Activated CD8-positive, alpha-beta T cell treated with anti-CD3 and anti-CD28 coated beads for 36 hours (primary cell): ENCODE measurements at regions not wholly inside any gene's neighbourhood (a gene's known extent, or its start where the extent isn't known, plus 50 kb on each side); places are given as distances from the start of the nearest gene placed in this dataset.
"Not testable (repeated sequence)": the region's sequence is repeated elsewhere in the genome, so short reads cannot be mapped to it uniquely, and the experiment has no call there.

ENCODE experiments used
- ATAC-seq: fragments of 200-7000 bp; cut with Tn5 transposase; one replicate; pipeline ENCODE4 v1.10.0; 2021; ENCODE audit warnings: mild to moderate bottlenecking, moderate library complexity
- CTCF ChIA-PET: fragments of 350-600 bp; sonication (Branson Sonifier 250); formaldehyde crosslinking; loops from one replicate; lab custom pipeline; 2021; ENCODE audit warnings: antibody characterized with exemption; lab: Charles Lee
- POLR2A ChIA-PET: fragments of 350-600 bp; sonication (Branson Sonifier 250); formaldehyde crosslinking; loops from one replicate; lab custom pipeline; 2021; ENCODE audit warnings: antibody characterized with exemption; lab: Charles Lee
- DNase-seq: peaks from one replicate; pipeline ENCODE4 v3.0.0-alpha.2; 2020
- H3K27ac Mint-ChIP-seq: one replicate; pipeline ENCODE4 v1.8.0; 2021; ENCODE audit warnings: mild to moderate bottlenecking, mixed read lengths
- H3K27me3 Mint-ChIP-seq: one replicate; pipeline ENCODE4 v1.8.0; 2021; ENCODE audit warnings: mixed read lengths
- H3K36me3 Mint-ChIP-seq: one replicate; pipeline ENCODE4 v1.8.0; 2021; ENCODE audit warnings: low read depth, mixed read lengths
- H3K4me1 Mint-ChIP-seq: one replicate; pipeline ENCODE4 v1.8.0; 2021; ENCODE audit warnings: low read depth, mixed read lengths
- H3K4me3 Mint-ChIP-seq: one replicate; pipeline ENCODE4 v1.8.0; 2021; ENCODE audit warnings: mild to moderate bottlenecking, moderate library complexity, mixed read lengths
- H3K9me3 Mint-ChIP-seq: one replicate; pipeline ENCODE4 v1.8.0; 2021; ENCODE audit warnings: mixed read lengths
- intact Hi-C: fragments of 100-400 bp; cut with micrococcal nuclease; formaldehyde crosslinking; loops from one replicate; pipeline ENCODE4 v1.10.0; 2022
- TF ChIP-seq, protein P1 (sequence below): fragments of 200-600 bp; IDR thresholded peaks from one replicate; pipeline ENCODE4 v1.8.0; 2022; ENCODE audit warnings: antibody characterized with exemption, mild to moderate bottlenecking

DNA sequence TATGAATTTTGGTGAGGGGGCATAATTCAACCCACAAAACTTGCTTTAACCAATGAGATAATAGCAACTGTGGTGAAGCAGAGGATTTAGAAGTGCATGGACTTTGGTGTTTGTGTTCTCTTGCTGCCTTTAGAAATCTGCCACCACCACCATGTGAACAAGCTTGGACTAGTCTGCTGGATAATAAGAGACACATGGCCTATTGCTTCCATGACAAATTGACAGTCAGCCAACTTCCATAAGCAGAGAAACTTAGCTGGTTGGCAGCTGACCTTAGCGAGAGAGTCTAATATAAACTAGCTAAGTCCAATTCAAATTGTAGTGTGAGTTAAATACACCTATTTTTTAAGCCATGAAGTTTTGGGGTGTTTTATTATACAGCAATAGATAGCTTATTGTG, 482.1 kb upstream of the ANO5 start:
- no peak overlapping the region for H3K4me3 Mint-ChIP-seq
- peaks cover 5% of the 10 kb centered on the region for H3K9me3 Mint-ChIP-seq
- TF ChIP-seq, protein P1, sequence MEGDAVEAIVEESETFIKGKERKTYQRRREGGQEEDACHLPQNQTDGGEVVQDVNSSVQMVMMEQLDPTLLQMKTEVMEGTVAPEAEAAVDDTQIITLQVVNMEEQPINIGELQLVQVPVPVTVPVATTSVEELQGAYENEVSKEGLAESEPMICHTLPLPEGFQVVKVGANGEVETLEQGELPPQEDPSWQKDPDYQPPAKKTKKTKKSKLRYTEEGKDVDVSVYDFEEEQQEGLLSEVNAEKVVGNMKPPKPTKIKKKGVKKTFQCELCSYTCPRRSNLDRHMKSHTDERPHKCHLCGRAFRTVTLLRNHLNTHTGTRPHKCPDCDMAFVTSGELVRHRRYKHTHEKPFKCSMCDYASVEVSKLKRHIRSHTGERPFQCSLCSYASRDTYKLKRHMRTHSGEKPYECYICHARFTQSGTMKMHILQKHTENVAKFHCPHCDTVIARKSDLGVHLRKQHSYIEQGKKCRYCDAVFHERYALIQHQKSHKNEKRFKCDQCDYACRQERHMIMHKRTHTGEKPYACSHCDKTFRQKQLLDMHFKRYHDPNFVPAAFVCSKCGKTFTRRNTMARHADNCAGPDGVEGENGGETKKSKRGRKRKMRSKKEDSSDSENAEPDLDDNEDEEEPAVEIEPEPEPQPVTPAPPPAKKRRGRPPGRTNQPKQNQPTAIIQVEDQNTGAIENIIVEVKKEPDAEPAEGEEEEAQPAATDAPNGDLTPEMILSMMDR = no peak
- no peaks in the 10 kb centered on the region for H3K4me1 Mint-ChIP-seq
- no peaks in the 10 kb centered on the region for H3K27me3 Mint-ChIP-seq
- intact Hi-C loops = no loop called here
- DNase-seq (no peak), ATAC-seq (no peak)
- POLR2A ChIA-PET = no interaction called here
- no peaks in the 10 kb centered on the region for H3K36me3 Mint-ChIP-seq
- CTCF ChIA-PET = no interaction called here
- no peak overlapping the region for H3K27ac Mint-ChIP-seq

DNA sequence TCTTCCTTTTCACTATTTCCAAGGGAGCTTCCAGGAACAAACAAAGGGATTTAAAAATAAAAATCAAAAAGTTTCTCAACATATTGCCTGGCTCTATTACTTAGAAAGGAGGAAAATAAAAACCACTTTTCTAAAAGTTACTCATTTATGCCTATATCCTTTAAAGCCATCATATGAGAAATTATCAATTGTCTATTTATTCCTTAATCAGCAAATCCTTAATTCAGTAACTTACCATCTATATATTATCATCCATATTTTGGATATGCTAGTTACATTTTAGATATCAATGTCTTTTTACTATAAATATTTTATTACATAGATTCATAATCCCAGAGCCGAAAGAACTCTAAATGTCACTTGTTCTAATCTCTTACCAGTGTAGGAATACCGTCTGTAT, 481.5 kb upstream of the ANO5 start:
- TF ChIP-seq, protein P1 = no peak
- Mint-ChIP-seq H3K36me3 (no peaks in the 10 kb centered on the region), H3K27me3 (no peaks in the 10 kb centered on the region), H3K4me3 (no peak overlapping the region), H3K4me1 (no peaks in the 10 kb centered on the region), H3K27ac (no peak overlapping the region), H3K9me3 (peaks cover 5% of the 10 kb centered on the region)
- intact Hi-C loops = no loop called here
- CTCF ChIA-PET = no interaction called here
- POLR2A ChIA-PET = no interaction called here
- ATAC-seq = no peak
- no peak for DNase-seq

DNA sequence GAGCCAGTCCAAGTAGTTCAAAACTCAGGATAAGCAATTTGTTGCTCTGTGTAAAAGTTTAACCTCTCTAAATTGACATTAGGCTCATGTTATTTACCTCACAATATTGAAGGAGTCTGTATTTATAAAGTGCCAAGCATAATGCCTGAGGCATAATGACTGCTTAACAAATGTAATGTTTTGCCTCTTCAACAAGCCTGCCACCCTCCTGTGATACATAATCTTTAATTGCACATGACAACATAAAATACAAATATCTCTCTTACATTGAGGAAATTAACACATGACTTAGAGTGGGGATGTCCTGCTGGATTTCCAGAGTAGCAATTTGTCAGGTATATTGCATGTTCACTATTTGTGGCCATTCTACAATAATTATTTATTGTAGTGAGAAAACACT, 469.2 kb upstream of the ANO5 start:
- intact Hi-C loops = no loop called here

DNA sequence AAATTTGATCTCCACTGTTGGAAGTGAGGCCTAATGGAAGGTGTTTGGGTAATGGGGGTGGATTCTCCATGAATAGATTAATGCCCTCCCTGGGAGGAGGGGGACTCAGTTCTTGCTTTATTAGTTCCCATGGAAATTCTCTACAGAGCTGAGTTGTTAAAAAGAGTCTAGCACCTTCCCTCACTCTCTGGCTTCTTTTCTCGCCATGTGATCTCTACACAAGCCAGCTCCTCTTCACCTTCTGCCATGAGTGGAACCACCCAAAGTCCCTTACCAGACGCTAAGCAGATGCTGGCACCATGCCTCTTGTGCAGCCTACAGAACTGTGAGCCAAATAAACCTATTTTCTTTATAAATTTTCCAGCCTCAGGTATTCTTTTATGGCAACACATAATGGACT, 465.8 kb upstream of the ANO5 start:
- POLR2A ChIA-PET = no interaction called here
- CTCF ChIA-PET = no interaction called here
- Mint-ChIP-seq H3K4me1 (no peaks in the 10 kb centered on the region), H3K9me3 (peaks cover 11% of the 10 kb centered on the region), H3K36me3 (no peaks in the 10 kb centered on the region), H3K27me3 (no peaks in the 10 kb centered on the region), H3K4me3 (no peak overlapping the region), H3K27ac (no peak overlapping the region)
- ATAC-seq (no peak), DNase-seq (no peak)
- TF ChIP-seq, protein P1 = no peak
- intact Hi-C loops = no loop called here

More for the DNA sequence above, 469.2 kb upstream of the ANO5 start:
- ChIA-PET POLR2A (no interaction called here), CTCF (no interaction called here)
- Mint-ChIP-seq H3K4me1 (no peaks in the 10 kb centered on the region), H3K27ac (no peak overlapping the region), H3K36me3 (no peaks in the 10 kb centered on the region), H3K9me3 (peaks cover 7% of the 10 kb centered on the region), H3K27me3 (no peaks in the 10 kb centered on the region), H3K4me3 (no peak overlapping the region)
- ATAC-seq (no peak), DNase-seq (no peak)
- TF ChIP-seq, protein P1 = no peak

DNA sequence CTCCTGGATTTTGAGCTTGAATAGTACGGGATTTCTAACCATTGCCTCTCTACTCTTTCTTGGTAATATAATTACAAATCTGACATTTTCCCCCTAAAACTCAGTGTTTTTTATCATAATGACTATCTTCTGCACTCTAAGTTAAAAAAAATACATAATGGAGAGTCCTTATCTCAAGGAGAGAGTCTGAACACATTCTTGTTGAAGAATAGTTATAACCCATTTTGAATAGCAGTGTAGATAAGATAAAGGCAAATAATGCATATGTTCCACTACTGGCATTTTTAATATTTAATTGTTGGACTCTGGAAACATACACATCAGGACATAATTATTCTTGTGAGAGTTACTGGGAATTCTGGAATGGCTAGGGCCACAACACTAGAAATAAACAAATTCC, 456.5 kb upstream of the ANO5 start:
- H3K4me3 Mint-ChIP-seq = no peak overlapping the region
- H3K27ac Mint-ChIP-seq = no peak overlapping the region
- no peaks in the 10 kb centered on the region for H3K4me1 Mint-ChIP-seq
- no peaks in the 10 kb centered on the region for H3K36me3 Mint-ChIP-seq
- ChIA-PET POLR2A (no interaction called here), CTCF (no interaction called here)
- DNase-seq (no peak), ATAC-seq (no peak)
- peaks cover 10% of the 10 kb centered on the region for H3K9me3 Mint-ChIP-seq
- no peaks in the 10 kb centered on the region for H3K27me3 Mint-ChIP-seq
- TF ChIP-seq, protein P1 = no peak
- intact Hi-C loops = no loop called here

DNA sequence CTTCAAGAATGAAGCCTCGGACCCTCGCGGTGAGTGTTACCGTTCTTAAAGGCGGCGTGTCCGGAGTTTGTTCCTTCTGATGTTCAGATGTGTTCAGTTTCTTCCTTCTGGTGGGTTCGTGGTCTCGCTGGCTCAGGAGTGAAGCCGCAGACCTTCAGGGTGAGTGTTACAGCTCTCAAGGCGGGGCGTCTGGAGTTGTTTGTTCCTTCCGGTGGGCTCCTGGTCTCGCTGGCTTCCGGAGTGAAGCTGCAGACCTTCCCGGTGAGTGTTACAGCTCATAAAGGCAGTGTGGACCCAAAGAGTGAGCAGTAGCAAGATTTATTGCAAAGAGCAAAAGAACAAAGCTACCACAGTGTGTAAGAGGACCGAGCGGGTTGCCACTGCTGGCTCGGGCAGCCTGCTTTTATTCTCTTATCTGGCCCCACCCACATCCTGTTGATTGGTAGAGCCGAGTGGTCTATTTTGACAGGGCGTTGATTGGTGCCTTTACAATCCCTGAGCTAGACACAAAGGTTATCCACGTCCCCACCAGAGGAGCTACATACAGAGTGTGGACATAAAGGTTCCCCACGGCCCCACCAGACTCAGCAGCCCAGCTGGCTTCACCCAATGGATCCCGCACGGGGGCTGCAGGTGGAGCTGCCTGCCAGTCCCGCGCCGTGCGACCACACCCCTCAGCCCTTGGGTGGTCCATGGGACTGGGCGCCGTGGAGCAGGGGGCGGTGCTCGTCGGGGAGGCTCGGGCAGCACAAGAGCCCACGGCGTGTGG, 440.2 kb upstream of the ANO5 start:
- DNase-seq, POLR2A ChIA-PET, CTCF ChIA-PET, H3K9me3 Mint-ChIP-seq, H3K27ac Mint-ChIP-seq, intact Hi-C loops, ATAC-seq, H3K4me1 Mint-ChIP-seq, H3K36me3 Mint-ChIP-seq, H3K27me3 Mint-ChIP-seq: not testable (repeated sequence)
- H3K4me3 Mint-ChIP-seq = peak overlapping the region; percentile 29

DNA sequence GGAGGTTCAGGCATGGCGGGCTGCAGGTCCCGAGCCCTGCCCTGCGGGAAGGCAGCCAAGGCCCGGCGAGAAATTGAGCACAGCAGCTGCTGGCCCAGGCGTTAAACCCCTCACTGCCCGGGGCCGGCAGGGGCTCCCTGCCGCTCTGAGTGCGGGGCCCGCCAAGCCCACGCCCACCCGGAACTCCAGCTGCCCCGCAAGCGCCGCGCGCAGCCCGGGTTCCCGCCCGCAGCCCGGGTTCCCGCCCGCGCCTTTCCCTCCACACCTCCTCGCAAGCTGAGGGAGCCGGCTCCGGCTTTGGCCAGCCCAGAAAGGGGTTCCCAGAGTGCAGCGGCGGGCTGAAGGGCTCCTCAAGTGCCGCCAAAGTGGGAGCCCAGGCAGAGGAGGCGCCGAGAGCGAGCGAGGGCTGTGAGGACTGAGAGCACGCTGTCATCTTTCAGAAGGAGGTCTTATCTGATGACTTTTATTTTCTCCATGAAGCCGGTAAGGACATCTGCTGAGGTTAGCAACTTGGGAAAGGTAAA, 439.6 kb upstream of the ANO5 start:
- intact Hi-C loops, CTCF ChIA-PET, H3K4me1 Mint-ChIP-seq, ATAC-seq, H3K4me3 Mint-ChIP-seq, H3K27me3 Mint-ChIP-seq, H3K9me3 Mint-ChIP-seq, POLR2A ChIA-PET, H3K36me3 Mint-ChIP-seq, DNase-seq, H3K27ac Mint-ChIP-seq: not testable (repeated sequence)
